ENCODE measurements at regions not wholly inside any gene's neighbourhood (a gene's known extent, or its start where the extent isn't known, plus 50 kb on each side); places are given as distances from the start of the nearest gene placed in this dataset.

GRCh38 chrX:142149919-142150318, 55.2 kb downstream of the MAGEC2 start:
- Histone ChIP-seq H3K27me3 (no peaks in the 10 kb centered on the region), H3K4me3 (no peak overlapping the region), H3K36me3 (no peaks in the 10 kb centered on the region), H3K9me3 (no peaks in the 10 kb centered on the region)
- DNase-seq, result no peak

GRCh38 chrX:142134533-142134932, 70.6 kb downstream of the MAGEC2 start:
- Histone ChIP-seq H3K36me3 (no peaks in the 10 kb centered on the region), H3K27me3 (no peaks in the 10 kb centered on the region), H3K4me3 (no peak overlapping the region), H3K9me3 (no peaks in the 10 kb centered on the region)
- DNase-seq, result no peak

- DNase-seq, result no peak
Measured at GRCh38 chrX:142096253-142096652, 108.8 kb downstream of the MAGEC2 start.

GRCh38 chrX:142095651-142096245, 109.3 kb downstream of the MAGEC2 start:
- Histone ChIP-seq H3K36me3 (no peaks in the 10 kb centered on the region), H3K9me3 (no peaks in the 10 kb centered on the region), H3K4me3 (no peak overlapping the region), H3K27me3 (no peaks in the 10 kb centered on the region)
- no peak for DNase-seq

More at GRCh38 chrX:142096253-142096652, 108.8 kb downstream of the MAGEC2 start:
- H3K36me3 ChIP-seq, result no peaks in the 10 kb centered on the region
- H3K9me3 ChIP-seq, result no peaks in the 10 kb centered on the region
- H3K27me3 ChIP-seq, result no peaks in the 10 kb centered on the region
- H3K4me3 ChIP-seq, result no peak overlapping the region

- no peak for DNase-seq
- H3K27me3 ChIP-seq, result no peaks in the 10 kb centered on the region
- H3K36me3 ChIP-seq, result no peaks in the 10 kb centered on the region
- H3K4me3 ChIP-seq, result no peak overlapping the region
- H3K9me3 ChIP-seq, result no peaks in the 10 kb centered on the region
Measured at GRCh38 chrX:142089193-142089592, 115.9 kb downstream of the MAGEC2 start.

GRCh38 chrX:142084611-142085010, 120.5 kb downstream of the MAGEC2 start:
- DNase-seq, result no peak
- Histone ChIP-seq H3K9me3 (no peaks in the 10 kb centered on the region), H3K4me3 (no peak overlapping the region), H3K36me3 (no peaks in the 10 kb centered on the region), H3K27me3 (no peaks in the 10 kb centered on the region)

GRCh38 chrX:142076633-142077032, 128.5 kb downstream of the MAGEC2 start:
- no peak overlapping the region for H3K4me3 ChIP-seq
- no peaks in the 10 kb centered on the region for H3K27me3 ChIP-seq
- no peak for DNase-seq
- no peaks in the 10 kb centered on the region for H3K36me3 ChIP-seq
- H3K9me3 ChIP-seq, result no peaks in the 10 kb centered on the region

- H3K9me3 ChIP-seq, result no peaks in the 10 kb centered on the region
- H3K36me3 ChIP-seq, result no peaks in the 10 kb centered on the region
- H3K4me3 ChIP-seq, result no peak overlapping the region
- no peak for DNase-seq
- no peaks in the 10 kb centered on the region for H3K27me3 ChIP-seq
Measured at GRCh38 chrX:142068365-142068764, 136.7 kb downstream of the MAGEC2 start.

GRCh38 chrX:142060191-142060590, 144.9 kb downstream of the MAGEC2 start:
- no peak overlapping the region for H3K4me3 ChIP-seq
- no peaks in the 10 kb centered on the region for H3K9me3 ChIP-seq
- H3K36me3 ChIP-seq, result no peaks in the 10 kb centered on the region
- DNase-seq, result no peak
- no peaks in the 10 kb centered on the region for H3K27me3 ChIP-seq

- Histone ChIP-seq H3K4me3 (no peak overlapping the region), H3K27me3 (no peaks in the 10 kb centered on the region), H3K9me3 (no peaks in the 10 kb centered on the region), H3K36me3 (no peaks in the 10 kb centered on the region)
- DNase-seq, result no peak
Measured at GRCh38 chrX:142054094-142054493, 150.4 kb downstream of the MAGEC1 start.

GRCh38 chrX:142052238-142052637, 148.5 kb downstream of the MAGEC1 start:
- H3K27me3 ChIP-seq, result no peaks in the 10 kb centered on the region
- no peak overlapping the region for H3K4me3 ChIP-seq
- DNase-seq, result no peak
- H3K9me3 ChIP-seq, result no peaks in the 10 kb centered on the region
- no peaks in the 10 kb centered on the region for H3K36me3 ChIP-seq

- Histone ChIP-seq H3K4me3 (no peak overlapping the region), H3K9me3 (no peaks in the 10 kb centered on the region), H3K36me3 (no peaks in the 10 kb centered on the region), H3K27me3 (no peaks in the 10 kb centered on the region)
- DNase-seq, result no peak
Measured at GRCh38 chrX:142043196-142043595, 139.5 kb downstream of the MAGEC1 start.

GRCh38 chrX:142040906-142041305, 137.2 kb downstream of the MAGEC1 start:
- no peaks in the 10 kb centered on the region for H3K36me3 ChIP-seq
- H3K9me3 ChIP-seq, result no peaks in the 10 kb centered on the region
- DNase-seq, result no peak
- H3K4me3 ChIP-seq, result no peak overlapping the region
- H3K27me3 ChIP-seq, result no peaks in the 10 kb centered on the region

GRCh38 chrX:142036116-142036515, 132.4 kb downstream of the MAGEC1 start:
- DNase-seq, result no peak
- Histone ChIP-seq H3K36me3 (no peaks in the 10 kb centered on the region), H3K27me3 (no peaks in the 10 kb centered on the region), H3K4me3 (no peak overlapping the region), H3K9me3 (no peaks in the 10 kb centered on the region)

- Histone ChIP-seq H3K4me3 (no peak overlapping the region), H3K9me3 (no peaks in the 10 kb centered on the region), H3K36me3 (no peaks in the 10 kb centered on the region), H3K27me3 (no peaks in the 10 kb centered on the region)
- DNase-seq, result no peak
Measured at GRCh38 chrX:142005532-142005931, 101.8 kb downstream of the MAGEC1 start.

GRCh38 chrX:142002471-142002870, 98.8 kb downstream of the MAGEC1 start:
- Histone ChIP-seq H3K4me3 (no peak overlapping the region), H3K9me3 (no peaks in the 10 kb centered on the region), H3K36me3 (no peaks in the 10 kb centered on the region), H3K27me3 (no peaks in the 10 kb centered on the region)
- DNase-seq, result no peak

GRCh38 chrX:142001934-142002333, 98.2 kb downstream of the MAGEC1 start:
- Histone ChIP-seq H3K27me3 (no peaks in the 10 kb centered on the region), H3K4me3 (no peak overlapping the region), H3K9me3 (no peaks in the 10 kb centered on the region), H3K36me3 (no peaks in the 10 kb centered on the region)
- no peak for DNase-seq

- no peaks in the 10 kb centered on the region for H3K27me3 ChIP-seq
- DNase-seq, result peak; percentile 21
- H3K36me3 ChIP-seq, result no peaks in the 10 kb centered on the region
- H3K4me3 ChIP-seq, result no peak overlapping the region
- no peaks in the 10 kb centered on the region for H3K9me3 ChIP-seq
Measured at GRCh38 chrX:141989815-141990214, 86.1 kb downstream of the MAGEC1 start.

- Histone ChIP-seq H3K27me3 (no peaks in the 10 kb centered on the region), H3K9me3 (no peaks in the 10 kb centered on the region), H3K36me3 (no peaks in the 10 kb centered on the region), H3K4me3 (no peak overlapping the region)
- peak; percentile 46 for DNase-seq
Measured at GRCh38 chrX:141989134-141989533, 85.4 kb downstream of the MAGEC1 start.
